NCI-H1930 (cell line): ENCODE measurements at regions not wholly inside any gene's neighbourhood (a gene's known extent, or its start where the extent isn't known, plus 50 kb on each side); places are given as distances from the start of the nearest gene placed in this dataset.

ENCODE experiments used
- DNase-seq, 2 experiments: peaks; one replicate each; lab custom pipeline; 2025; lab: John Stamatoyannopoulos, UW

GRCh38 chr15:77753281-77753873, 120.7 kb upstream of the LINGO1 start:
- DNase-seq = no peak

- DNase-seq = no peak
These were observed 117.4 kb upstream of the LINGO1 start for GRCh38 chr15:77749998-77750540.

- no peak for DNase-seq
These were observed 116.7 kb upstream of the LINGO1 start for GRCh38 chr15:77749236-77749997.

- no peak for DNase-seq
These were observed 115.7 kb upstream of the LINGO1 start for GRCh38 chr15:77748078-77749064.

- DNase-seq = no peak
These were observed 114.7 kb upstream of the LINGO1 start for GRCh38 chr15:77747175-77748077.

- DNase-seq = no peak
These were observed 113.8 kb upstream of the LINGO1 start for GRCh38 chr15:77746254-77747174.

GRCh38 chr15:77744398-77744797, 111.7 kb upstream of the LINGO1 start:
- no peak for DNase-seq

GRCh38 chr15:77742570-77742969, 109.9 kb upstream of the LINGO1 start:
- DNase-seq = no peak

GRCh38 chr15:77742127-77742526, 109.4 kb upstream of the LINGO1 start:
- DNase-seq = no peak

- no peak for DNase-seq
These were observed 108.4 kb upstream of the LINGO1 start for GRCh38 chr15:77741106-77741505.

GRCh38 chr15:77739591-77740378, 107.1 kb upstream of the LINGO1 start:
- DNase-seq = no peak

GRCh38 chr15:77738441-77739302, 106.0 kb upstream of the LINGO1 start:
- peak in 1 of 2 experiments; percentile 1 for DNase-seq

- no peak for DNase-seq
These were observed 105.3 kb upstream of the LINGO1 start for GRCh38 chr15:77738038-77738370.

GRCh38 chr15:77737238-77738037, 104.7 kb upstream of the LINGO1 start:
- no peak for DNase-seq

- no peak for DNase-seq
These were observed 101.6 kb upstream of the LINGO1 start for GRCh38 chr15:77734306-77734705.

- no peak for DNase-seq
These were observed 101.0 kb upstream of the LINGO1 start for GRCh38 chr15:77733579-77734300.
